ENCODE measurements at regions not wholly inside any gene's neighbourhood (a gene's known extent, or its start where the extent isn't known, plus 50 kb on each side); places are given as distances from the start of the nearest gene placed in this dataset.

GRCh38 chr7:85564861-85565260 is 378.0 kb upstream of the SEMA3D start:
- H3K4me3 ChIP-seq (ENCODE audit: low read length, poor library complexity, severe bottlenecking): no peak overlapping the region
- H3K4me2 ChIP-seq (ENCODE audit: low read depth, low read length, poor library complexity, severe bottlenecking): no peak overlapping the region
- no peaks in the 10 kb centered on the region for H3K27me3 ChIP-seq (ENCODE audit: insufficient read depth, low read length, poor library complexity, severe bottlenecking)
- H3K79me2 ChIP-seq (ENCODE audit: insufficient read depth, low read length): no peaks in the 10 kb centered on the region
- H4K20me1 ChIP-seq (ENCODE audit: insufficient read depth, low read length, poor library complexity, severe bottlenecking): no peaks in the 10 kb centered on the region
- no peak for TF ChIP-seq EZH2phosphoT487 (IDR thresholded peaks at IDR 0.05; ENCODE audit: borderline replicate concordance)
- TF ChIP-seq CTCF (conservative IDR thresholded peaks at IDR 0.05; ENCODE audit: low read length): no peak
- H3K9ac ChIP-seq (ENCODE audit: low read depth, low read length, poor library complexity, severe bottlenecking): no peak overlapping the region
- H3K4me1 ChIP-seq (ENCODE audit: insufficient read depth, low read length, poor library complexity, severe bottlenecking): no peaks in the 10 kb centered on the region
- no peaks in the 10 kb centered on the region for H3K9me2 ChIP-seq (replicated peaks; ENCODE audit: low read depth, low read length)
- H2AFZ ChIP-seq (ENCODE audit: low read length): no peak overlapping the region
- no peaks in the 10 kb centered on the region for H3F3A ChIP-seq (ENCODE audit: low read depth)
- no peaks in the 10 kb centered on the region for H3K36me3 ChIP-seq (ENCODE audit: insufficient read depth, low read length)
- no peaks in the 10 kb centered on the region for H3K9me3 ChIP-seq (ENCODE audit: insufficient read depth, low read depth, low read length)

GRCh38 chr7:85561706-85562105 is 374.9 kb upstream of the SEMA3D start:
- no peaks in the 10 kb centered on the region for H3K36me3 ChIP-seq (ENCODE audit: insufficient read depth, low read length)
- H3K27me3 ChIP-seq (ENCODE audit: insufficient read depth, low read length, poor library complexity, severe bottlenecking): no peaks in the 10 kb centered on the region
- no peak overlapping the region for H2AFZ ChIP-seq (ENCODE audit: low read length)
- H3K4me3 ChIP-seq (ENCODE audit: low read length, poor library complexity, severe bottlenecking): no peak overlapping the region
- no peaks in the 10 kb centered on the region for H3K79me2 ChIP-seq (ENCODE audit: insufficient read depth, low read length)
- no peaks in the 10 kb centered on the region for H3K9me3 ChIP-seq (ENCODE audit: insufficient read depth, low read depth, low read length)
- H3K4me2 ChIP-seq (ENCODE audit: low read depth, low read length, poor library complexity, severe bottlenecking): no peak overlapping the region
- H3K4me1 ChIP-seq (ENCODE audit: insufficient read depth, low read length, poor library complexity, severe bottlenecking): no peaks in the 10 kb centered on the region
- no peaks in the 10 kb centered on the region for H3K9me2 ChIP-seq (replicated peaks; ENCODE audit: low read depth, low read length)
- no peaks in the 10 kb centered on the region for H3F3A ChIP-seq (ENCODE audit: low read depth)
- H4K20me1 ChIP-seq (ENCODE audit: insufficient read depth, low read length, poor library complexity, severe bottlenecking): no peaks in the 10 kb centered on the region
- no peak for TF ChIP-seq EZH2phosphoT487 (IDR thresholded peaks at IDR 0.05; ENCODE audit: borderline replicate concordance)
- no peak for TF ChIP-seq CTCF (conservative IDR thresholded peaks at IDR 0.05; ENCODE audit: low read length)
- no peak overlapping the region for H3K9ac ChIP-seq (ENCODE audit: low read depth, low read length, poor library complexity, severe bottlenecking)

GRCh38 chr7:85554236-85555178 is 367.7 kb upstream of the SEMA3D start:
- Histone ChIP-seq H3K9me3 (ENCODE audit: insufficient read depth, low read depth, low read length) (no peaks in the 10 kb centered on the region), H3F3A (ENCODE audit: low read depth) (no peaks in the 10 kb centered on the region), H2AFZ (ENCODE audit: low read length) (no peak overlapping the region), H3K4me1 (ENCODE audit: insufficient read depth, low read length, poor library complexity, severe bottlenecking) (no peaks in the 10 kb centered on the region), H3K9ac (ENCODE audit: low read depth, low read length, poor library complexity, severe bottlenecking) (no peak overlapping the region), H3K36me3 (ENCODE audit: insufficient read depth, low read length) (no peaks in the 10 kb centered on the region), H3K4me3 (ENCODE audit: low read length, poor library complexity, severe bottlenecking) (no peak overlapping the region), H3K27me3 (ENCODE audit: insufficient read depth, low read length, poor library complexity, severe bottlenecking) (no peaks in the 10 kb centered on the region), H3K79me2 (ENCODE audit: insufficient read depth, low read length) (no peaks in the 10 kb centered on the region), H4K20me1 (ENCODE audit: insufficient read depth, low read length, poor library complexity, severe bottlenecking) (no peaks in the 10 kb centered on the region), H3K9me2 (replicated peaks; ENCODE audit: low read depth, low read length) (no peaks in the 10 kb centered on the region), H3K4me2 (ENCODE audit: low read depth, low read length, poor library complexity, severe bottlenecking) (no peak overlapping the region)
- peak; percentile 81 for TF ChIP-seq CTCF (conservative IDR thresholded peaks at IDR 0.05; ENCODE audit: low read length)
- TF ChIP-seq EZH2phosphoT487 (IDR thresholded peaks at IDR 0.05; ENCODE audit: borderline replicate concordance): no peak

Measured in Loucy (cell line).